KBM-7 (cell line): ENCODE measurements at regions not wholly inside any gene's neighbourhood (a gene's known extent, or its start where the extent isn't known, plus 50 kb on each side); places are given as distances from the start of the nearest gene placed in this dataset.
A peak's percentile ranks its signal among the peaks of the same experiment; 100 is the strongest.

ENCODE experiments used
- DNase-seq: peaks from one replicate; pipeline ENCODE4 v3.0.0-alpha.2; 2015
- in situ Hi-C: fragments of 300-500 bp; cut with MboI; formaldehyde crosslinking; loops from 2 replicates; pipeline ENCODE4 v1.14.3; 2020; ENCODE audit warnings: low sequenced_read_pairs, low pct_unique_long_range_greater_than_20kb, mixed read lengths

DNA sequence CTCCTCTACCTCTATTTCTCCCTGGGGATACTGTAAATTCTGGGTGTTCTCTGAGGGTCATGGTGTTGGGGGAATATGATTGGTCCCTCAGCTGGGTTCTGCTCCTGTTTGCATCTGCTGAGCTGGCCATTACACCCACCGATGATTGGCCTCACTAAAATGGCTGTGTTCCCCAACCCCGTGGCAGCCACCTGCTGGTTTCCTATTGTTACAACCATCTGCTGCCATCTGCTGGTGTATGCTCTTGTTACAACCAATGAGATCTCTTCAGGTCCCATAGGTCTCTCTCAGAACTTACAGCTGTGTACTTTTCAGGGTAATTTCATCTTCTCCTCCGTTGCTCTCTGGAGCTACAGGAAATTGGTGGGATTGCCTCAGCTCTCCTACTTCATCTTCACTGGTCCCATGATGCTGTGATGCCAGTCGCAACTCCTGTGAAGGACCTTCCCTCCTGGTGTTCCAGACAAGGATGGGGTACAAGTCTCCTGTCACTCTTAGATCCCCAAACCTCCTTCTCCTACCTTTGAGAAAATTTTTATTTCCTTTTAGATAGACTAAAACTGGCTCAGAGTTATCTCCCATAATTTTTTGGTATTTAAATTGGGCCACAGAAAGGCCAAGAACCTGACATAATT lies 303.5 kb upstream of the SMIM30 start:
- in situ Hi-C loops: no loop called here
- DNase-seq: peak; percentile 89

DNA sequence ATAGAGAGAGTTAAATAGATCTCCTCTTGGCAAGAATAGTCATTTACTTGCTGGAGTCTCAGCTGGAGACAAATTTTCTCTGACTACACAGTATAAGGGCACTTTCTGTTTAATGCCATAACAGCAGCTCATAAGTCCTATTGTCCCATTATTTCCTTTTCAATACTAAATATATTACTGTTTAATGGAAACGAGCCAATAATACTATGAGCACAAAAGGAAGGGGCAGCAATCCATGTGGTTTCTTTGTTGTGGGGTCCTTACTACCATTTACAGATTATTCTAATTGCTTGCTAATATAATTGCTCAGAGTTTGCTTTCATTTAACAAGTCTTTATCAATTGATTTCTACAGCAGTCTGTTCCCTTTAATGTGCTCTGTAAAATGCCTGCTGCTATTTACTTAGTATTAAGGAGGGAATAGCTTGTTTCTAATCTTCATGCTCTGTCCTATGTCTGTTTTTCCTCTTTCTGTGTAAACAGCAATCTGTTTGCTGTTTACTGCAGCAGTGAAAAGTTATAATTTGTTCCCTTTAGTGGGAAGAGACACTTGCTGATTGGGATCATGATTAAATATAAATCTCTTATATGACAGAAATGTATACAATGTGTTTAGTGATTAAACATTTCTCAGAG lies 296.2 kb upstream of the SMIM30 start:
- DNase-seq: no peak
- in situ Hi-C loops: no loop called here

DNA sequence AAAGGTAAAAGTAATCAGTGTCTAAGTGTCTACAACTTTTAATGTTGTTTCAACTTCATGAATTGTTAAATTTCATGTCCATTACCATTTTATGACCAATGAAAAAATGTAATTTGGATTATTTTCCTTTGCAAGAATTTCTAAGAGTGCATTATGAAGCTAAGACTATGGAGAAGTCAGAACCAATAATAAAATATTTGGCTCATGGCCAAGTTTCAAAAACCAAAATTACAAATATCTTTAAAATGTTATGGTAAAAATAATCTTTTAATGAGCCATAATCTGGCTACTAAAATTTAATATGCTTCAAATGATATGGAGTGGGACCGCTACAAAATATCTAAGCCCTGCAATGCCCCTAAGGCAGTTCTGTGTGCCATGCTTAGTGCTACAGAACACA lies 294.1 kb upstream of the SMIM30 start:
- DNase-seq: no peak
- in situ Hi-C loops: no loop called here

DNA sequence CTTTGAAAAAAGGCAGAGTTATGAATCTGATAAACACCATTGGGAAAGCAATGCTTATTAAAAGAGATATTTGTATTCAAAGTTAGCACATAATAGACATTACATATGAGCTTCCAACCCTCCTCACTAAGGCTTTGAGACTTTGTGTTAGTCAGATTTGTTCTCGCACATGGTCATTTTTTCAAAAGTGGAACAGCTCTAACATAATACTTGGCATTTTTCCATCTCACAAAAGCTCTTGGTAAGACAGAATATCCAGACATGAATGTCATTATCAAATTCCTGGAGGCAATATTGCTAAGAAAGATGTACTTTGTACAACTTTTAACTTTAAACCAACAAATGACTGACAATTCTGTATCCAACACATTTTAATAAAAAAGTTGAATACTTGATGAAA lies 292.4 kb upstream of the SMIM30 start:
- in situ Hi-C loops: no loop called here
- no peak for DNase-seq

DNA sequence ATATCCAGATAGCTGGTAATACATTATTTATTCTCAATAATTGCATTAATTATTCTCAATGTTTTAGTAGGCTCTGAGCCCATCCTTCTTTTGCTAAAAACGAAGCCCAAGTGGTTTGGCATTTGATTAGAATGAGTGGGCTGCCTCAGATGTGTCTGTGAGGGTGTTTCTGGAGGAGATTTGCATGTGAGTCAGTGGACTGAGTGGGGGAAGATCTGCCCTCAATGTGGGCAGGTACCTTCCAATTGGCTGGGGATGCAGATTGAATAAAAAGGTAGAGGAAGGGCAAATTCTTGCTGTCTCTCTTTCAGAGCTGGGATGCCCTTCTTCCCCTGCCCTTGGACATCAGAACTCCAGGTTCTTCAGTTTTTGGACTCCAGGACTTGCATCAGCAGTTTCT lies 290.6 kb upstream of the SMIM30 start:
- DNase-seq: no peak
- in situ Hi-C loops: no loop called here

DNA sequence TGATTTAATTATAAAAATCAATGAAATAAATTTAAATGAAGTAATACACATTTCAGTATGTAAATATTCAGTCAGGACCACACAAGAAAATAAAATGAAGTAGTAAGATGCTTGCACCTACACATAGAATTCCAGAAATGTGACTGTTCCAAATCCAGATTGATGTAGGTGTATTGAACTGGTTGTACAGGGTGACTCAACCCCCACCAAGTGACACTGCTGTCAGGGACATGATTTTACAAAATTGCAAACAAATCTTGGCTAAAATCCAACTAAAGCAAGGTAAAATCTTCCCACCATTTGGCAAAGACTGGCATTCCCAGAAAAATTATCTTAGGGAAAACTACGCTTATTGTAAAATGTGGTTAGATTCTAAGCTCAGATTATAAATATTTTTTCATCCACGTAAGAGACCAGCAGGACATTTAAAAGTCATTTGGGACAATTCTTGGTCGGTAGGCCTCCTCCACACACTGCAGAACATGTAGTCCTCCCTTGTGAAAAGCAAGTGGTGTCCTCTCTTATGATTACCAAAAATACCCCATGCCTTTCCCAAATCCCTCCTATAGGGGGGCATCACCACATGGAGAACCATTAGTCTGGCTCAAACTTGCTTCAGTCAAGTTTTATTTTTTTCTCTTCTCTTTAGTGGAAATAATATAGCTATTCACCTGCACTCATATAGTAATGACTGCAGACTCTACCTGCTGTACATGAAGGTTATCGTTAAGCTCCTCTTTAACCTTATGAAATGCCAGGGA lies 287.1 kb upstream of the SMIM30 start:
- in situ Hi-C loops: no loop called here
- DNase-seq: no peak

DNA sequence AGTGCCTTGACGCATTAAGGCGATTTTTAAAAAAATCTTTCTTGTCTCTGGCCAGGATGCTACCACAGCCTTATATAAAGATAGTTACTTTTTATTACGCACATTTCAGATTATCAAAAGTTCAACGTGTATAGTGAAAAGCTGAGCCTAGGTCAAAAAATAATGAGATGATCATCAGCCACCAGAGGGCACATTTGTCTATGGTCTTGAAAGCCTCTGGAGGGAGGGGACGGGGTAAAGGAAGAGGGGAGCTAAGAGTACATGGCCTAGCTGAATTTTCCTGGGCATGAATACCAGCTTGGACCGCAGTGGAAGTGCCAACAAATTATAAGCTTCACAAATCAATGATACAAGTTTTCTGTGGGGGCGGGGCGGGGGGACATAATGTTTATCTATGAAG lies 285.9 kb upstream of the SMIM30 start:
- in situ Hi-C loops: no loop called here

DNA sequence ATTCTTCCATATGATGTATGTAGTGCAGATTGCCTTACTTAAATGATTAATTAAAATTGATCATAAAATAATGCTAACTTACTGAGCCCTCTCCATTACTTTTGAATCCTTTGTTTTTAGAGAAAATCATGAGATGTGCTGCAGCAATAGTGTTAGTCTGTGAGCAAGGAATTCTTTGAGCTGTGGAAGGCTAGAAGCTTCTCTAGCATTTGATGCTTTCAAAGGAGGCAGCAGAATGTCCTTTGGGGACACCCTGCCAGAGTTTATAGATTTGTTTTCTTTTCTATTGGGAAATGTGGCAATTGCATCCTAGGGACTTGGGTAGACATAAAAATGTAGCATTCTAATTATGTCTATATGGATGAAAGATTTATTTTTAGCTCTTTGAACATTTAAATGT lies 284.1 kb upstream of the SMIM30 start:
- in situ Hi-C loops: no loop called here

More for the DNA sequence above, 285.9 kb upstream of the SMIM30 start:
- DNase-seq: peak; percentile 44

DNA sequence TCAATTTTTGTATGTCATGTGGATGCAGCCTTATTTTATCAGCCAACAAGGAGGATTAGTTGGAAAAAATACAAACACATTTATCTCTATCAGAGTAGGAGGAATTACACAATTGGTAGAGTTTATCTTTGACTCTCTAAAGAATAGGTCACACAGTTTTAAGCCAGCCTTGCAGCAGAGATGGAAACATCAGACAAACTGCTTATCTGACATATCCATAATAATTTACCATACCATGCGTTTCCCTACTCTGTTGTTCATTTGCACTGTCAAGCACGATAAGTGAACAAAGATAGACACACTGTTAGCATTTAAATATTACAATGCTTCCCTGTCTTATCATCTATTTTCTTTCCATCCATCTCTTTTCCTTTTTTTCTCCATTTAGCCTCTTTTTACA lies 283.7 kb upstream of the SMIM30 start:
- in situ Hi-C loops: no loop called here
- no peak for DNase-seq

More for the DNA sequence above, 284.1 kb upstream of the SMIM30 start:
- DNase-seq: no peak

DNA sequence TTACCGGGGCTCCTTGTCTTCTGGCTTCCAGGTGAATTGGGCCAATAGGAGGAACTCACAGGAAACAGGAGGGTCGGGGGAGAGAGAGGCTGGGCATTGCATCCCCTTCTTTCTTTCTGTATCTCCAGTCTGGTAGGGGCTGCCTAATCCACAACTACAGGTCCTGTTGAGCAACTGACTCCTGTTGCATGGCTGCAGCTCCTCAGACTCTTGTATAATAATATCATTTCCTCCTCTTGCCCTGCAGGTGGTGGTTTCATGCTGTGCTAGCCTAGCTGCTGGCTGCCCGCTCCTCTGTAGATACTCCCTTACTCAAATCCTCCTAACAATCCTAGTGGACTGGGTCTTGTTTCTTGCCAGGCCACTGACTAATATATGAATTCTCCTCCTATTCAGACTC lies 276.5 kb upstream of the SMIM30 start:
- in situ Hi-C loops: no loop called here

DNA sequence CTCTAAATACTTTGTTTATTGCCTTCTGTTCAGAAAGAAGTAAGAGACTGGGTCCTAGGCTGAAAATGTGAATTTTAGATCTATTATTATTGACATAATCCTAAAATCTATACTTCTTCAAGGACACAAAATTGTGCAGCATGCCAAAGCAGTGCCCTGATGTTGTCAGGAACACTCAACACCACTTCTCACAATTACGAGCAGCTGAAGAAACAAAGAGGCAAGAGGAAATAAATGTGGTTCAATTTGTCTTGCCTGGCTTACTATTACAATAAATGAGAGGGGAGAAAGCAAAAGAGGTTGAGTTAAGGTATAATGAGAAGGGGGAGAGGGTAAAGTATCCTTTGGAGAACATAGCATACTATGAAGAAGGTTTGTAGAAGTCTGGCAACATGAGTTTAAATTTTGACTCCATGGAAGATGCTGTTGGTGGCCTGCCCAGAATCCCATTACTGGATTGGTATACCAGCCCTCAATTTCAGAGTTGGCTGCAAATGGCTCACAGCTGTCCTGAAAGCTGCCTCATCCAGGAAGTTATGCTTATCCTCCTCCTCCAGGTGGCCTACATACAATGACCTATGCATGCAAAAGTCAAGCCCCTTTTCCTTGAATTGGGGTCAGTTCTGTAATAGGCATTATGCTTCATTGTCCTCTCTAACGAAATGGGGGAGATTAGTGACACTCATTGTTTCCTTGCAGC lies 274.6 kb upstream of the SMIM30 start:
- no peak for DNase-seq
- in situ Hi-C loops: no loop called here

More for the DNA sequence above, 276.5 kb upstream of the SMIM30 start:
- peak; percentile 12 for DNase-seq

DNA sequence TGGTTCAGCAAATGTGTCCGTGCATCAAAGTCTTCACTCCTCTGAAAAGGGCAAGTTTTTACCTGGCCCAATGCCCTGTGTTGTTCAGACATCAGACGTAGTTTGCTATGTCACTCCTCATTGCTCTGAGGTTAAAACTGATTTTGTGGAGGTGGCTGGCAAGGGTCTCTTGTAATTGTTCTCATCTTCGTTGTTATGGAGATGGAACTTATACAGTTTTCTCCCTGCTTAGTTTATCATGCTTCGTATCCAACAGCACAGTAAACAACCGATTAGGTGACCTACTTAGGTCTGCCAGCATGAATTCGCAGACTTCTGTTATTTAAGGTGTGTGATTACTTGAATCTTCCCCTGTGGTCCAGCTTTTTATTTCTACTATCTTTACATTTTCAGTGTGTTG lies 274.1 kb upstream of the SMIM30 start:
- DNase-seq: no peak
- in situ Hi-C loops: no loop called here

DNA sequence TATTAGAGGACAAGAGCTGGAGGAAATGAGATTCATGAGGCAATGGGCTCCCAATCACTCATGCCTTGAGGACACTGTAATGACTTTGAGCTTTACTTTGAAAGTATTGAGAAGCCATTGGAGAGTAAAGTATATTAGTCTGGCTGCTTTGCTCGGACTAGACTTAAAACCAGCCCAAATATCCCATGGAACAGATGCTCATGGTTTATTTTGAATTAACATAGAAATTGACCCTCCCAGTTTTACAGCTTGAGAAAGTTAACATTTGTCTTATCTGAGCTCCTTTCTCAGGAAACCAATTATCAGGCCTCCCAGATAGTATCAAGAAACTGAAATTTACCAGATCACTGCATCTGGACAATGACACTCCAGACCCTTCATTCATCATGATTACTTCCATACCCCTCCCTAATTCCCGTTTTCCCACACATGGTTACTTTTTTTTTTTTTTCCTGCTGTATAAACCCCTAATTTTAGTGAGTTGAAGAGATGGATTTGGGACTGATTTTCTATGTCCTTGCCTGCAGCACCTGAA lies 270.8 kb upstream of the SMIM30 start:
- in situ Hi-C loops: no loop called here
- DNase-seq: no peak

DNA sequence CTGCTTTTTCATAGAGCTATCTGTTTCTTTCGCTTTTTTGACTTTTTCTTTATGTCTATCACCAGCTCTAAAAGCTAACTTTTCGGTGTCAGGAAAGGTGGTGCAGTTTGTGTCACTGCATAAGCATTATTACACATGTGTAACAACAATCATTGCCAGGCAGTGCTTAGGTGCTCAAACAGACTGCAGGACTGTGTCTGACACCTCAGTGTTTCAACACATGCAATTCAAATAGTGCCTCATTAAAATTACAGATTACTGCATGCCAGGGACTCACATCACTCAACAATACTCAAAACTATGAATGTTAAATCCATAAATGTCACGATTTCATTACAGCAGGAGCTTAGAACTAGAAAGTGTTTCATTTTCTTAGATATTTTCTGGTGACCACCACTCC lies 265.3 kb upstream of the SMIM30 start:
- in situ Hi-C loops: no loop called here
- no peak for DNase-seq

DNA sequence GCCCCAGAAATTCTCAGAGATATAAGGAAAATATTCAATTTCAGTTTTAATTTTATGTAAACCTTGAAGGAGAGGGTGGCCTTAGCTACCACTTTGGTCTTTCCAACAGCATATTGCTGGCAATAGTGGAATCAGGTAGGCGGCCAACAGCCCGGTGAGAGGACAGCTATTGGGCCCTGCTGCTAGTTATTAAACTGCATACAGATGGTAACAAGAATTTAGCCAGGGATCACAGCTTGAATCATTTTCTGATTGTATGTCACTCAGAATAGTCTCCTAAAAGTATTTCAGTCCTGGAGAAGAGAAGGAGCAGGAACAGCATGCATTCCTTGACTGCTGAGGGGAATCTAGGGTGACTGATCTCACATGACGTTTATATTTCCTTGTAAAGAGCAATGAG lies 261.4 kb upstream of the SMIM30 start:
- in situ Hi-C loops: no loop called here
- no peak for DNase-seq

DNA sequence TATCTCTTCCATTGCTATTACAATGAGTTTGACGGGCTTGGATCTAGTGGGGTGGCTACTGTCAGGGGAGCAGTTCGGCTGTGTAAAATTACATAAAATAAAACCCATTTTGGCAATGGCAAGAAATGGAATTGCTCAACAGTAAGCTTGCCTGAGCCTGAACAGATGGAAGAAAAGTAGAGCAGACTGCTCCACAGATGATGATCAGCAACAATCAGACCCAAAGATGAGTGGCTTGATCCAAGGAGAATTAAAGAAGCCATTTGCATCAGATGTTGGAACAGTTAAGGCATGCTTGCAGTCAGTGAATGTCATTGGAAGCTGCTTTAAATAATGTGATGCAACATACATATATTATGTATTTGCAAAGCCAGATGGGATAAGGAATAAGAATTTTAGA lies 256.6 kb upstream of the SMIM30 start:
- DNase-seq: no peak
- in situ Hi-C loops: no loop called here

DNA sequence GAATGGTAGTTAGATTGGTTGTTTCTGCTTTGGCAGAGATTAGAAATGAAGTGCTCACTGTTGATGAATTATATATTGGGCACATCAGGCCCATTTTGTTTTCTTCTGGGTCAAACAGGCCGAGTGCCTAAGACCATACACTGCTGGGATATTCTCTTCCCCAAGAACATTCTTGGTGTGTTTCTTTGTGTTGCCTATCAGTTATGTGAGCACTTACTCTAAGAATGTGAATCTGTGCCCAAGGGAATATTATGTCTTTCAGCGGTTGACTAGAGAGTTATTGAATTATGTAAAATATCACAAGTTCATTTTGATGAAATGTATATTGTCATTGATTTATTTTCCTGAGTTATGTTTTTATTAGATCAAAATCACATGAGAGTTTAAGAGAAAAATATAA lies 255.5 kb upstream of the SMIM30 start:
- in situ Hi-C loops: no loop called here
- DNase-seq: no peak

DNA sequence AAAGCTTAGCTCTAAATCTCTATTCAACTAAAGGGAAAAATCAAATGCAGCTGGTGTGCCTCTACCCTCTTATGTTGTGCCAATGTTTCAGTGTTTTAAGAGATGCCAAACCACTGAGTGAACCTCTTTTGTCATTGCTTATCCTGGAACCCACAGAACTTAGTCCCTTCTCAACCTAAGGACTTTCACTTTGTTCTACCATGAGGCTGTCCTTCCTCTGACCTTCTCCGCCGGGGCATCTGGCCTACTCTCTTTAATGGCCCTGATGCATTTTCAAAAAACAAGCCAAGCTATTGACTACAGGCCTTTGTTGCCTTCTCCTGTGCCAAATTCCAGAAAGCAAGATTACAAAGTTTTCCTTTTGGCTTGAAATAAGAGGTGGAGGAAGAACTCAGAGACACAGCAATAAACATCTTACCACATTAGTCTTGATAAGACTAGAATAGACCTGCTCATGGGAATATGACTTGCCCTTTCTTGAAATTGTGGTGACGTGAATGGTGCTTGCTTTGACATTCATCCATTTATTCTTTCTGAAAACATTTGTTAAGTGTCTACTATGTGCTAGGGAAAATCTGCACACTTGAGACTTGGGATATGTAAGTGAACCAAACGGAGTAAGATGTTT lies 253.2 kb upstream of the SMIM30 start:
- DNase-seq: no peak
- in situ Hi-C loops: no loop called here

DNA sequence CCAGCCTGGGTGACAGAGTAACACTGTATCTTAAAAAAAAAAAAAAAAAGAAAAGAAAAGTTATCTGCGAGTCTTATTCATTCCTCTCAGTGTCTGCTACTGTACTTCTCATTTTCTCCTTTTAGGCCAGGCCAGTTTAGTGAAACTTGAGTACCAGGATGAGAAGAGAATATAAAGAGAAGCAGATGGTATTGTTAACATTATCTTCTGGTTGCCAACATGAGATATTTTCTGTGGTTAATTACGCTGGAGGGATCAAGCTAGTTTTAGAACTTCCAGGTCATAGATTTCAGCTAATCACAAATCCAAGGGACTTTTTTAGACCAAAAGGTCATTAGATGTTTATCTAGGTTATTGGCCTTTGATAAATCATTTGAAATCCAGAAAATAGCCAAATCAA lies 252.6 kb upstream of the SMIM30 start:
- in situ Hi-C loops: no loop called here
- no peak for DNase-seq
